Neural cell (in vitro differentiated cells): ENCODE measurements at regions not wholly inside any gene's neighbourhood (a gene's known extent, or its start where the extent isn't known, plus 50 kb on each side); places are given as distances from the start of the nearest gene placed in this dataset.

Source experiments
- H2AFZ ChIP-seq: fragments of 200-600, 300-800 bp; sonication (generic), shearing (Covaris generic); 2 replicates; pipeline ENCODE4 v1.6.0; 2014; ENCODE audit warnings: low read depth, mild to moderate bottlenecking, antibody characterized with exemption, low read length, moderate library complexity
- H3F3A ChIP-seq: fragments of 200-600 bp; shearing (Covaris generic); 2 replicates; pipeline ENCODE4 v1.6.1; 2016; ENCODE audit warnings: mild to moderate bottlenecking, moderate library complexity, mixed read lengths, antibody characterized with exemption, low read length; ENCODE audit not compliant: insufficient read depth, poor library complexity, severe bottlenecking
- H3K27ac ChIP-seq: fragments of 200-600, 300-800 bp; sonication (generic), shearing (Covaris generic); 2 replicates; pipeline ENCODE4 v1.5.1; 2014; ENCODE audit warnings: mild to moderate bottlenecking, low read length, moderate library complexity
- H3K27me3 ChIP-seq: fragments of 300-800, 200-600 bp; sonication (generic), shearing (Covaris generic); 2 replicates; pipeline ENCODE4 v1.6.0; 2014; ENCODE audit warnings: mild to moderate bottlenecking, low read depth, low read length, moderate library complexity; ENCODE audit not compliant: insufficient read depth
- H3K36me3 ChIP-seq: fragments of 300-800, 200-600 bp; sonication (generic), shearing (Covaris generic); 2 replicates; pipeline ENCODE4 v1.5.1; 2014; ENCODE audit warnings: mild to moderate bottlenecking, antibody characterized with exemption, low read length, moderate library complexity; ENCODE audit not compliant: insufficient read depth
- H3K4me2 ChIP-seq: fragments of 300-800, 200-600 bp; sonication (generic), shearing (Covaris generic); 2 replicates; pipeline ENCODE4 v1.6.0; 2014; ENCODE audit warnings: mild to moderate bottlenecking, low read length
- H3K4me3 ChIP-seq: fragments of 300-800, 200-600 bp; sonication (generic), shearing (Covaris generic); 2 replicates; pipeline ENCODE4 v1.5.1; 2014; ENCODE audit warnings: mild to moderate bottlenecking, low read length, moderate library complexity
- H3K79me2 ChIP-seq: fragments of 200-600 bp; shearing (Covaris generic); replicated peaks from 2 replicates; pipeline ENCODE4 v1.6.0; 2014; ENCODE audit warnings: mild to moderate bottlenecking, low read length, moderate library complexity; ENCODE audit not compliant: insufficient read depth
- H3K9ac ChIP-seq: fragments of 300-800, 200-600 bp; sonication (generic), shearing (Covaris generic); 2 replicates; pipeline ENCODE4 v1.6.1; 2016; ENCODE audit warnings: mild to moderate bottlenecking, low read length, mixed read lengths
- H3K9me2 ChIP-seq: fragments of 200-600 bp; shearing (Covaris generic); 2 replicates; pipeline ENCODE4 v1.6.1; 2016; ENCODE audit warnings: mild to moderate bottlenecking, low read length, mixed read lengths; ENCODE audit not compliant: insufficient read depth
- H3K9me3 ChIP-seq: fragments of 200-600, 300-800 bp; sonication (generic), shearing (Covaris generic); 2 replicates; pipeline ENCODE4 v1.6.1; 2016; ENCODE audit warnings: mild to moderate bottlenecking, mixed run types, low read length, moderate library complexity, mixed read lengths
- H4K20me1 ChIP-seq: fragments of 200-600 bp; shearing (Covaris generic); 2 replicates; pipeline ENCODE4 v1.6.1; 2016; ENCODE audit warnings: mild to moderate bottlenecking, mixed run types; ENCODE audit not compliant: insufficient read depth
- CTCF ChIP-seq: fragments of 450-650 bp; IDR thresholded peaks from 2 replicates; pipeline ENCODE4 v1.5.1; 2014; ENCODE audit warnings: antibody characterized with exemption, mild to moderate bottlenecking, moderate library complexity; ENCODE audit not compliant: poor library complexity, severe bottlenecking
- EP300 ChIP-seq: fragments of 450-650 bp; conservative IDR thresholded peaks from 2 replicates; pipeline ENCODE4 v1.6.1; 2014; ENCODE audit warnings: antibody characterized with exemption, mild to moderate bottlenecking, moderate library complexity; ENCODE audit not compliant: poor library complexity, severe bottlenecking
- EZH2 ChIP-seq: fragments of 200-600, 300-800 bp; shearing (Covaris generic), sonication (generic); IDR thresholded peaks from 2 replicates; pipeline ENCODE4 v1.6.1; 2014; ENCODE audit warnings: antibody characterized with exemption, low read length, borderline replicate concordance, mild to moderate bottlenecking; ENCODE audit not compliant: insufficient read depth, poor library complexity, severe bottlenecking
- MXI1 ChIP-seq: fragments of 450-650 bp; conservative IDR thresholded peaks from 2 replicates; pipeline ENCODE4 v1.6.1; 2014; ENCODE audit warnings: antibody characterized with exemption, mild to moderate bottlenecking; ENCODE audit not compliant: poor library complexity, severe bottlenecking
- POLR2AphosphoS5 ChIP-seq: IDR thresholded peaks from 2 replicates; pipeline ENCODE4 v1.6.1; 2012
- RAD21 ChIP-seq: fragments of 450-650 bp; conservative IDR thresholded peaks from 2 replicates; pipeline ENCODE4 v1.6.1; 2014; ENCODE audit warnings: antibody characterized with exemption, mild to moderate bottlenecking, moderate library complexity
- REST ChIP-seq: IDR thresholded peaks from 2 replicates; pipeline ENCODE4 v1.6.1; 2012; ENCODE audit warnings: borderline replicate concordance
- SMC3 ChIP-seq: fragments of 450-650 bp; conservative IDR thresholded peaks from 2 replicates; pipeline ENCODE4 v1.6.1; 2014; ENCODE audit warnings: antibody characterized with exemption, mild to moderate bottlenecking, moderate library complexity; ENCODE audit not compliant: poor library complexity
- TAF1 ChIP-seq: IDR thresholded peaks from 2 replicates; pipeline ENCODE4 v1.6.1; 2012; ENCODE audit warnings: low read depth

GRCh38 chr10:29757551-29758297, 123.0 kb upstream of the SVIL start:
- no peaks in the 10 kb centered on the region for H3F3A ChIP-seq
- no peaks in the 10 kb centered on the region for H4K20me1 ChIP-seq
- H3K27ac ChIP-seq: no peak overlapping the region
- no peaks in the 10 kb centered on the region for H3K36me3 ChIP-seq
- H2AFZ ChIP-seq: no peak overlapping the region
- no peak overlapping the region for H3K4me2 ChIP-seq
- no peaks in the 10 kb centered on the region for H3K27me3 ChIP-seq
- H3K9me3 ChIP-seq: no peaks in the 10 kb centered on the region
- TF ChIP-seq MXI1 (no peak), EP300 (no peak), TAF1 (no peak), RAD21 (no peak), SMC3 (no peak), POLR2AphosphoS5 (no peak), CTCF (no peak), REST (no peak), EZH2 (no peak)
- no peak overlapping the region for H3K4me3 ChIP-seq
- no peaks in the 10 kb centered on the region for H3K79me2 ChIP-seq
- H3K9ac ChIP-seq: no peak overlapping the region
- no peaks in the 10 kb centered on the region for H3K9me2 ChIP-seq

DNA sequence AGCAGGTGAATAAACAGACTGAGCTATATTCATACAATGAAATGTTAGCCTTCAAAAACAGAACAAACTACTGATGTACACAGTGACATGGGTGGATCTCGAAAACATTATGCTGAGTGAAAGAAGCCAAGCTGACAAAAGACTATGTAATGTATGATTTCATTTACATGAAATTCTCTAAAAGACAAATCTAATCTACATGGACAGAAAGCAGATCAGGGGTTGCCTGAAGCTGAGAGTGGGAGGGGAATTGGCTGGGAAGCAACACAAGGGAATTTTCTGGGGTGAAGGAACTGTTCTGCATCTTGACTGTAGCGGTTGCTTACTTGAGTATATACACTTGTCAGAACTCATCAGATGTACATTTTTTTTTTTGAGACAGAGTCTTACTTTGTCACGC, 121.7 kb upstream of the SVIL start:
- TF ChIP-seq EP300: no peak
- TF ChIP-seq EZH2: no peak
- TF ChIP-seq CTCF: no peak
- no peak for TF ChIP-seq RAD21
- no peak for TF ChIP-seq MXI1
- TF ChIP-seq SMC3: no peak
- TF ChIP-seq REST: no peak
- no peak for TF ChIP-seq POLR2AphosphoS5
- TF ChIP-seq TAF1: no peak
- H4K20me1 ChIP-seq: no peaks in the 10 kb centered on the region
- no peaks in the 10 kb centered on the region for H3K27me3 ChIP-seq
- H3K9me2 ChIP-seq: no peaks in the 10 kb centered on the region
- H3K27ac ChIP-seq: no peak overlapping the region
- H3K79me2 ChIP-seq: no peaks in the 10 kb centered on the region
- H3K4me3 ChIP-seq: no peak overlapping the region
- no peaks in the 10 kb centered on the region for H3F3A ChIP-seq
- no peak overlapping the region for H2AFZ ChIP-seq
- H3K9ac ChIP-seq: no peak overlapping the region
- H3K9me3 ChIP-seq: no peaks in the 10 kb centered on the region
- H3K36me3 ChIP-seq: no peaks in the 10 kb centered on the region
- no peak overlapping the region for H3K4me2 ChIP-seq
